HCT116 (cell line): ENCODE measurements at regions not wholly inside any gene's neighbourhood (a gene's known extent, or its start where the extent isn't known, plus 50 kb on each side); places are given as distances from the start of the nearest gene placed in this dataset.

Experiments
- ATAC-seq: fragments of 200-7000 bp; cut with Tn5 transposase; 2 replicates; pipeline ENCODE4 v1.9.1; 2020; ENCODE audit warnings: mild to moderate bottlenecking, moderate library complexity
- BruUV-seq: library from RNA; stranded (reverse); fragments of 400-500 nt; replicated peaks from 2 replicates; lab custom pipeline; 2021; lab: Mats Ljungman, UMichigan
- CTCF ChIA-PET: fragments of 300-600 bp; sonication (Branson Sonifier 250); formaldehyde crosslinking; loops from one replicate; lab custom pipeline; 2021; ENCODE audit warnings: antibody characterized with exemption; lab: Charles Lee
- POLR2A ChIA-PET: fragments of 300-600, 350-600 bp; sonication (Branson Sonifier 250); formaldehyde crosslinking; loops from one replicate; lab custom pipeline; 2021; ENCODE audit warnings: antibody characterized with exemption; lab: Charles Lee
- RAD21 ChIA-PET, 2 experiments: fragments of 300-600 bp; sonication (Branson Sonifier 250); formaldehyde crosslinking; loops; one replicate each; lab custom pipeline; 2023; ENCODE audit warnings: low total read pairs in 2 of 2; ENCODE audit not compliant: uncharacterized antibody in 2 of 2, unreplicated experiment in 2 of 2, low non-redundant PET in 1 of 2; lab: Charles Lee
- DNase-seq: peaks from one replicate; pipeline ENCODE4 v3.0.0-alpha.2; 2010; ENCODE audit warnings: low read depth, low spot score
- H2AFZ ChIP-seq: fragments of 200-600 bp; shearing (Covaris generic), sonication (generic); 2 replicates; pipeline ENCODE4 v1.6.1; 2017; ENCODE audit warnings: low read depth, mixed run types, mixed read lengths, antibody characterized with exemption, low read length; ENCODE audit not compliant: poor library complexity, severe bottlenecking
- H3K27ac ChIP-seq: 2 replicates; pipeline ENCODE4 v1.5.1; 2012; ENCODE audit warnings: low read depth, low read length
- H3K27me3 ChIP-seq: fragments of 200-600 bp; sonication (generic); 2 replicates; pipeline ENCODE4 v1.6.1; 2016; ENCODE audit warnings: mixed run types, low read length, mixed read lengths; ENCODE audit not compliant: insufficient read depth
- H3K36me3 ChIP-seq, 2 experiments: fragments of 200-500 bp in 1 of 2; fragments of 200-600 bp in 1 of 2; sonication (Bioruptor generic) in 1 of 2; sonication (generic) in 1 of 2; 2 replicates each; pipeline versions ENCODE4 v1.5.1 to v1.6.1; 2014 to 2016; ENCODE audit warnings: low read length in 2 of 2, inconsistent platforms in 1 of 2, mixed read lengths in 1 of 2, mixed run types in 1 of 2; ENCODE audit not compliant: insufficient read depth in 2 of 2, control insufficient read depth in 1 of 2
- H3K4me1 ChIP-seq, 2 experiments: fragments of 200-600 bp in 1 of 2; sonication (generic) in 1 of 2; 2 replicates each; pipeline versions ENCODE4 v1.5.1 to v1.6.1; 2012 to 2017; ENCODE audit warnings: low read length in 2 of 2, inconsistent platforms in 1 of 2, mild to moderate bottlenecking in 1 of 2, mixed read lengths in 1 of 2, mixed run types in 1 of 2, moderate library complexity in 1 of 2; ENCODE audit not compliant: insufficient read depth in 2 of 2, control insufficient read depth in 1 of 2
- H3K4me2 ChIP-seq: fragments of 200-600 bp; sonication (generic); 2 replicates; pipeline ENCODE4 v1.6.1; 2017; ENCODE audit warnings: mixed run types, low read length, mixed read lengths
- H3K4me3 ChIP-seq, 2 experiments: fragments of 200-600 bp in 1 of 2; sonication (generic) in 1 of 2; replicated peaks in 1 of 2; 2 replicates each; pipeline ENCODE4 v1.5.1; 2011 to 2016; ENCODE audit warnings: low read length in 2 of 2, control low read depth in 1 of 2, low read depth in 1 of 2, mild to moderate bottlenecking in 1 of 2, mixed read lengths in 1 of 2, mixed run types in 1 of 2
- H3K79me2 ChIP-seq: fragments of 200-600 bp; sonication (generic); 2 replicates; pipeline ENCODE4 v1.6.1; 2017; ENCODE audit warnings: mild to moderate bottlenecking, mixed run types, low read length, moderate library complexity, mixed read lengths; ENCODE audit not compliant: insufficient read depth
- H3K9ac ChIP-seq: fragments of 200-600 bp; sonication (generic); 2 replicates; pipeline ENCODE4 v1.6.1; 2016; ENCODE audit warnings: low read length, mixed read lengths
- H3K9me2 ChIP-seq: fragments of 200-600 bp; sonication (generic), shearing (Covaris generic); 2 replicates; pipeline ENCODE4 v1.6.1; 2017; ENCODE audit warnings: mixed run types, mild to moderate bottlenecking, moderate library complexity; ENCODE audit not compliant: insufficient read depth
- H3K9me3 ChIP-seq, 2 experiments: fragments of 200-500 bp in 1 of 2; fragments of 200-600 bp in 1 of 2; sonication (Bioruptor generic) in 1 of 2; sonication (generic) in 1 of 2; 2 replicates each; pipeline ENCODE4 v1.6.1; 2014 to 2017; ENCODE audit warnings: low read length in 2 of 2, mixed read lengths in 2 of 2, inconsistent platforms in 1 of 2, low read depth in 1 of 2, mild to moderate bottlenecking in 1 of 2, mixed run types in 1 of 2, moderate library complexity in 1 of 2; ENCODE audit not compliant: control insufficient read depth in 1 of 2, insufficient read depth in 1 of 2
- H4K20me1 ChIP-seq: fragments of 200-600 bp; sonication (generic), shearing (Covaris generic); 2 replicates; pipeline ENCODE4 v1.6.1; 2017; ENCODE audit warnings: mixed run types, mild to moderate bottlenecking, moderate library complexity; ENCODE audit not compliant: insufficient read depth
- ATF3 ChIP-seq: IDR thresholded peaks from 2 replicates; pipeline ENCODE4 v1.6.1; 2012
- CEBPB ChIP-seq: IDR thresholded peaks from 2 replicates; pipeline ENCODE4 v1.6.1; 2012; ENCODE audit warnings: low read depth
- EGR1 ChIP-seq: IDR thresholded peaks from 2 replicates; pipeline ENCODE4 v1.6.1; 2012; ENCODE audit warnings: low read depth
- EZH2phosphoT487 ChIP-seq: fragments of 200-600 bp; IDR thresholded peaks from 2 replicates; pipeline ENCODE4 v1.6.1; 2018; ENCODE audit warnings: antibody characterized with exemption, borderline replicate concordance
- POLR2A ChIP-seq: IDR thresholded peaks from 2 replicates; pipeline ENCODE4 v1.7.0; 2011; ENCODE audit warnings: borderline replicate concordance; ENCODE audit not compliant: insufficient read depth, insufficient read length; ENCODE audit errors: extremely low read depth
- REST ChIP-seq: IDR thresholded peaks from 2 replicates; pipeline ENCODE4 v1.6.1; 2012; ENCODE audit warnings: low read depth
- SRF ChIP-seq: IDR thresholded peaks from 2 replicates; pipeline ENCODE4 v1.6.1; 2012; ENCODE audit warnings: low read depth
- ZFX ChIP-seq: fragments of 450-650 bp; IDR thresholded peaks from 2 replicates; pipeline ENCODE4 v1.6.1; 2017
- intact Hi-C: fragments of 100-400 bp; cut with micrococcal nuclease; formaldehyde crosslinking; loops from 2 replicates; pipeline ENCODE4 v1.10.0; 2022

GRCh38 chr13:99630269-99630898 is 129.1 kb downstream of the TM9SF2 start:
- no peaks in the 10 kb centered on the region for H3K9me3 ChIP-seq
- ATAC-seq = no peak
- ChIA-PET POLR2A (no interaction called here), CTCF (no interaction called here), RAD21 (no interaction called here)
- H4K20me1 ChIP-seq = no peaks in the 10 kb centered on the region
- H3K27me3 ChIP-seq = no peaks in the 10 kb centered on the region
- peaks cover 30% of the 10 kb centered on the region in 2 experiments for H3K4me1 ChIP-seq
- H3K4me2 ChIP-seq = no peak overlapping the region
- no peak overlapping the region for H3K9ac ChIP-seq
- H3K36me3 ChIP-seq = no peaks in the 10 kb centered on the region
- TF ChIP-seq EGR1 (no peak), SRF (no peak), EZH2phosphoT487 (no peak), CEBPB (no peak), ATF3 (no peak), ZFX (no peak), REST (no peak), POLR2A (no peak)
- H3K9me2 ChIP-seq = no peaks in the 10 kb centered on the region
- H3K79me2 ChIP-seq = no peaks in the 10 kb centered on the region; the same call in none of the 2 replicates
- H3K27ac ChIP-seq = no peak overlapping the region
- no peak overlapping the region for H3K4me3 ChIP-seq
- intact Hi-C loops = no loop called here
- DNase-seq = no peak
- BruUV-seq = no TSS peak
- H2AFZ ChIP-seq = no peak overlapping the region
